Subcutaneous abdominal adipose tissue (tissue), 5 donors: ENCODE measurements at regions not wholly inside any gene's neighbourhood (a gene's known extent, or its start where the extent isn't known, plus 50 kb on each side); places are given as distances from the start of the nearest gene placed in this dataset.
A peak's percentile ranks its signal among the peaks of the same experiment; 100 is the strongest.

Experiments
- H3K27ac ChIP-seq: one replicate; pipeline ENCODE4 v1.7.0; 2013; ENCODE audit warnings: low read depth, mild to moderate bottlenecking, inconsistent platforms, low read length, moderate library complexity
- H3K27me3 ChIP-seq, 5 donors: one replicate each; pipeline ENCODE4 v1.7.0; 2013; ENCODE audit warnings: low read length in 5 of 5, inconsistent platforms in 1 of 5; ENCODE audit not compliant: control insufficient read depth in 5 of 5, insufficient read depth in 4 of 5
- H3K36me3 ChIP-seq, 5 donors: one replicate each; pipeline ENCODE4 v1.7.0; 2013; ENCODE audit warnings: low read length in 5 of 5; ENCODE audit not compliant: control insufficient read depth in 5 of 5, insufficient read depth in 5 of 5
- H3K4me1 ChIP-seq, 5 donors: one replicate each; pipeline ENCODE4 v1.7.0; 2013; ENCODE audit warnings: low read length in 5 of 5, mild to moderate bottlenecking in 3 of 5, moderate library complexity in 1 of 5; ENCODE audit not compliant: control insufficient read depth in 5 of 5, insufficient read depth in 5 of 5
- H3K4me3 ChIP-seq, 5 donors: one replicate each; pipeline ENCODE4 v1.7.0; 2013; ENCODE audit warnings: low read length in 5 of 5, low read depth in 1 of 5
- H3K9ac ChIP-seq, 5 donors: one replicate each; pipeline ENCODE4 v1.7.0; 2013; ENCODE audit warnings: low read length in 5 of 5, mild to moderate bottlenecking in 4 of 5, moderate library complexity in 3 of 5
- H3K9me3 ChIP-seq, 5 donors: one replicate each; pipeline ENCODE4 v1.7.0; 2013; ENCODE audit warnings: low read length in 5 of 5; ENCODE audit not compliant: control insufficient read depth in 5 of 5
- donor health status: healthy.
- donor health status: healthy.
- donor health status: healthy.
- donor health status: healthy.
- donor health status: healthy.

GRCh38 chr22:33221568-33221967 lies 163.4 kb upstream of the SYN3 start:
- Histone ChIP-seq H3K9me3 (peaks cover 0 to 3% (median 0%) of the 10 kb centered on the region in 5 donors), H3K27me3 (peaks cover 0 to 8% (median 5%) of the 10 kb centered on the region in 5 donors), H3K36me3 (no peaks in the 10 kb centered on the region), H3K9ac (no peak overlapping the region), H3K4me3 (peak overlapping the region in 4 of 5 donors; percentile 38 to 59 (median 43)), H3K27ac (peak overlapping the region; percentile 69), H3K4me1 (peaks cover 0 to 10% (median 0%) of the 10 kb centered on the region in 5 donors)

- Histone ChIP-seq H3K9me3 (peaks cover 0 to 3% (median 0%) of the 10 kb centered on the region in 5 donors), H3K36me3 (no peaks in the 10 kb centered on the region), H3K4me1 (peaks cover 0 to 10% (median 0%) of the 10 kb centered on the region in 5 donors), H3K9ac (peak overlapping the region in 3 of 5 donors; percentile 17 to 60 (median 22)), H3K27ac (peak overlapping the region; percentile 69), H3K4me3 (peak overlapping the region; percentile 13 to 59 (median 38)), H3K27me3 (peaks cover 0 to 8% (median 5%) of the 10 kb centered on the region in 5 donors)
Observed at GRCh38 chr22:33220476-33221080, 162.4 kb upstream of the SYN3 start.

DNA sequence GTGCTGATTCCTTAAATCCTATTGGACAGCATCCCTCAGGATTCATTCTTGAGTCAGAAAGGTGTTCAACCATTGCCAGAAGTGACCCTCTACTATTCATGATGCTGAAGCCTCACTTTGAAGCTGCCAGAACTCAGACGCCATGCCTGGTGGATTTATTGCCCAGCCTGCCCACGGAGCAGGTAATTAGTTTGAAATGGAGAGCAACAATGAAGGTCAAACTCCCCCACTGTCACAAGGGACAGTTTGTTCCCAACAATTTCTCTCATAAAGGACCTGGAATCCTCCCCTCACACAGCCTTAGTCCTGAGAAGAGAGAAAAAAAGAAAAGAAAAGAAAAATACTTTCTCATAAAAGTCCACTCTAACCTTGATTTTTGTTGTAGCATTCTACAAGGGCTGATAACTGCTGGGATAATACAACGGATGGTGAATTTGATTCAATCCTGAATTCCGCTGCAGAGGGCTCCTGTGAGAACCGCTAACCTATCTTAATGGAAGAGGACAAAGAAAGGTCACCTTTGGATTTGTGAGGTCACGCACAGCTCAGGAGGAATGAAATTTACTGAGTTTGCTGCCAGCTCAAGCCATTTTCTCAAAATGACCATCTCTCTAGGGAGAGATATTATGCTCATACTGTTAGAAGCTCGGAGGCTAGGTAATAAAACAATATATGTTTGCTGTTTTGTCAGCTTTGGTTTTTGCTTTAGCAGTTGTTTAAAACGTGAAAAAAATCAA lies 161.6 kb upstream of the SYN3 start:
- H3K36me3 ChIP-seq = no peaks in the 10 kb centered on the region
- peaks cover 0 to 8% (median 5%) of the 10 kb centered on the region in 5 donors for H3K27me3 ChIP-seq
- H3K27ac ChIP-seq = no peak overlapping the region

GRCh38 chr22:33213383-33214075 lies 155.3 kb upstream of the SYN3 start:
- H3K36me3 ChIP-seq = no peaks in the 10 kb centered on the region
- H3K4me1 ChIP-seq = peaks cover 0 to 5% (median 5%) of the 10 kb centered on the region in 5 donors
- no peak overlapping the region for H3K4me3 ChIP-seq
- H3K9ac ChIP-seq = no peak overlapping the region
- H3K9me3 ChIP-seq = no peaks in the 10 kb centered on the region
- peaks cover 0 to 6% (median 0%) of the 10 kb centered on the region in 5 donors for H3K27me3 ChIP-seq
- no peak overlapping the region for H3K27ac ChIP-seq

More for the DNA sequence above, 161.6 kb upstream of the SYN3 start:
- peaks cover 0 to 3% (median 0%) of the 10 kb centered on the region in 5 donors for H3K9me3 ChIP-seq
- peak overlapping the region in 1 of 5 donors; percentile 35 for H3K4me3 ChIP-seq
- H3K9ac ChIP-seq = no peak overlapping the region
- peaks cover 0 to 10% (median 0%) of the 10 kb centered on the region in 5 donors for H3K4me1 ChIP-seq

- Histone ChIP-seq H3K27ac (no peak overlapping the region), H3K36me3 (no peaks in the 10 kb centered on the region), H3K9me3 (no peaks in the 10 kb centered on the region), H3K4me1 (peaks cover 0 to 5% (median 5%) of the 10 kb centered on the region in 5 donors), H3K9ac (no peak overlapping the region), H3K27me3 (peaks cover 0 to 4% (median 0%) of the 10 kb centered on the region in 5 donors), H3K4me3 (no peak overlapping the region)
Observed at GRCh38 chr22:33209930-33210784, 152.0 kb upstream of the SYN3 start.

DNA sequence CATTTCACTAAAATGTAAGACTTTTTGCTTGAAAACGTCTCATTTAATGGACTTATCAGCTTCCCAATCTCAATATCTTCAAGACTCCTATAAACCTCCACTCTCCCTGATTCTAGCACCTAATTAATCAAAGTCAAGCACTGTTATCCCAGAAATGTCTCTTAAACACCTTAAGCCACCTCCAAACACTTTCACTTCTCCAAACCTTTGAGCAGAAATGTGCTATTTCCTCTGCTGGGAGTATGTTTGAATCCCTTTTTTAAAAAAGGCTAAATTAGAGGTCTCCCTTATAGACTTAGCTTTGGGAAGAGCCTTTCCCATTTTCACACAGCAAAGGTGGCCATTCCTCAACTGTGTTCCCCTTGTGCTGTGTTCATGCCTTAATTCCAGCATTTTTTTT lies 146.2 kb upstream of the SYN3 start:
- Histone ChIP-seq H3K9me3 (no peaks in the 10 kb centered on the region), H3K27me3 (peaks cover 0 to 4% (median 0%) of the 10 kb centered on the region in 5 donors)

GRCh38 chr22:33202455-33202854 lies 144.3 kb upstream of the SYN3 start:
- no peak overlapping the region for H3K4me3 ChIP-seq

More for the DNA sequence above, 146.2 kb upstream of the SYN3 start:
- Histone ChIP-seq H3K4me3 (no peak overlapping the region), H3K9ac (no peak overlapping the region), H3K36me3 (no peaks in the 10 kb centered on the region), H3K27ac (no peak overlapping the region), H3K4me1 (peaks cover 0 to 2% (median 0%) of the 10 kb centered on the region in 5 donors)

DNA sequence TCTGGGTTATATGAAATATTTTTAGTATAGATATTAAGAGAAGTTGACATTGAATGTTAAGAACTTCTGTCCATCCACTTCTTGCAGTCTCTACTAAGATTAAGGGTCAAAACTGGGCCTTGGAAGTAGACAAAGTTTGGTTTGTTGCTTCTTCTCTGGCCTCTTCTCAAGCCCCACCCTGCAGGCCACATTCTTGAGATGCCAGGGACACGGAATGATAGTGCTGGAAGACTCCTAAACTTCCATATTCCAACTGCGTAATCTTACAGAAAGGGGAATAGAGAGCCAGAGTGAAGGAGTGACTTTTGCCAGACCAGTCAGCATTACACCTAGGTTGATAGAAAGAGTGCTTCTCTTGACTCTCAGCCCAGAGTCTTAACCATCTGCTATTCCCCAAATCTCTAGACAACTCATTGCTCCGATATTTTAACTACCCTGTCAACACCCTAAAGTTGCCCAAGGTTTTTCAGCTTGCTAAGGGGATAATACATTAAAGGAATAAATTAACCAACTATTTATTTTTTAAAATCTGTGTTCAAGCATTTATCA lies 136.4 kb upstream of the SYN3 start:
- Histone ChIP-seq H3K9me3 (no peaks in the 10 kb centered on the region), H3K36me3 (no peaks in the 10 kb centered on the region), H3K27me3 (no peaks in the 10 kb centered on the region), H3K27ac (no peak overlapping the region), H3K4me3 (no peak overlapping the region), H3K4me1 (no peaks in the 10 kb centered on the region), H3K9ac (no peak overlapping the region)

More at GRCh38 chr22:33202455-33202854, 144.3 kb upstream of the SYN3 start:
- Histone ChIP-seq H3K27me3 (peaks cover 0 to 4% (median 0%) of the 10 kb centered on the region in 5 donors), H3K36me3 (no peaks in the 10 kb centered on the region), H3K27ac (no peak overlapping the region), H3K4me1 (peaks cover 0 to 2% (median 0%) of the 10 kb centered on the region in 5 donors), H3K9ac (no peak overlapping the region), H3K9me3 (no peaks in the 10 kb centered on the region)

GRCh38 chr22:33192156-33192555 lies 134.0 kb upstream of the SYN3 start:
- Histone ChIP-seq H3K4me1 (no peaks in the 10 kb centered on the region), H3K4me3 (no peak overlapping the region), H3K27ac (no peak overlapping the region), H3K27me3 (no peaks in the 10 kb centered on the region), H3K9me3 (no peaks in the 10 kb centered on the region), H3K36me3 (no peaks in the 10 kb centered on the region), H3K9ac (no peak overlapping the region)
